Caco-2 (cell line): ENCODE measurements at regions not wholly inside any gene's neighbourhood (a gene's known extent, or its start where the extent isn't known, plus 50 kb on each side); places are given as distances from the start of the nearest gene placed in this dataset.

Experiments used
- BruUV-seq: library from RNA; stranded (reverse); fragments of 400-500 nt; replicated peaks from 2 replicates; lab custom pipeline; 2021; lab: Mats Ljungman, UMichigan
- CTCF ChIA-PET: fragments of 300-600 bp; sonication (Branson Sonifier 250); formaldehyde crosslinking; loops from one replicate; lab custom pipeline; 2022; ENCODE audit warnings: antibody characterized with exemption; lab: Charles Lee
- POLR2A ChIA-PET: fragments of 300-600 bp; sonication (Branson Sonifier 250); formaldehyde crosslinking; loops from one replicate; lab custom pipeline; 2022; ENCODE audit warnings: antibody characterized with exemption; lab: Charles Lee
- DNase-seq, 2 experiments: peaks; one replicate each; pipeline versions ENCODE4 v3.0.0 to v3.0.0-alpha.2; 2020 to 2022
- H3K27me3 ChIP-seq: replicated peaks from 2 replicates; pipeline ENCODE4 v1.6.0; 2011; ENCODE audit warnings: low read length; ENCODE audit not compliant: control insufficient read depth, insufficient read depth
- H3K36me3 ChIP-seq: 2 replicates; pipeline ENCODE4 v1.5.1; 2011; ENCODE audit warnings: low read length; ENCODE audit not compliant: control insufficient read depth, insufficient read depth
- H3K4me1 ChIP-seq: fragments of 250-450 bp; sonication (Bioruptor Pico); 2 replicates; pipeline ENCODE4 v1.5.1; 2020; ENCODE audit warnings: mild to moderate bottlenecking
- H3K4me3 ChIP-seq: 2 replicates; pipeline ENCODE4 v1.5.1; 2011; ENCODE audit warnings: low read depth, mild to moderate bottlenecking, control low read depth, low read length
- H3K9me3 ChIP-seq: fragments of 250-450 bp; sonication (Bioruptor Pico); 2 replicates; pipeline ENCODE4 v1.5.1; 2020; ENCODE audit warnings: mild to moderate bottlenecking, moderate library complexity
- H3K27ac Mint-ChIP-seq: one replicate; pipeline ENCODE4 v1.8.0; 2022; ENCODE audit warnings: mixed read lengths; ENCODE audit not compliant: unreplicated experiment
- H3K27me3 Mint-ChIP-seq: one replicate; pipeline ENCODE4 v1.8.0; 2022; ENCODE audit warnings: mixed read lengths; ENCODE audit not compliant: insufficient read depth, unreplicated experiment
- H3K36me3 Mint-ChIP-seq: one replicate; pipeline ENCODE4 v1.8.0; 2022; ENCODE audit warnings: mild to moderate bottlenecking, mixed read lengths; ENCODE audit not compliant: insufficient read depth, unreplicated experiment
- H3K4me1 Mint-ChIP-seq: one replicate; pipeline ENCODE4 v1.8.0; 2022; ENCODE audit warnings: low read depth, mixed read lengths; ENCODE audit not compliant: unreplicated experiment
- H3K4me3 Mint-ChIP-seq: one replicate; pipeline ENCODE4 v1.8.0; 2022; ENCODE audit warnings: mild to moderate bottlenecking, moderate library complexity, mixed read lengths; ENCODE audit not compliant: unreplicated experiment
- H3K9me3 Mint-ChIP-seq: one replicate; pipeline ENCODE4 v1.8.0; 2022; ENCODE audit warnings: mixed read lengths; ENCODE audit not compliant: unreplicated experiment
- intact Hi-C: fragments of 100-400 bp; cut with micrococcal nuclease; formaldehyde crosslinking; loops from one replicate; pipeline ENCODE4 v1.10.0; 2022; ENCODE audit not compliant: unreplicated experiment
- TF ChIP-seq, protein P1 (sequence below), 2 experiments: fragments of 200-600 bp in 1 of 2; IDR thresholded peaks; 1 replicate in 1 of 2; 2 replicates in 1 of 2; pipeline versions ENCODE4 v1.5.1 to v1.8.0; 2011 to 2022; ENCODE audit warnings: antibody characterized with exemption in 1 of 2, control low read depth in 1 of 2, inconsistent platforms in 1 of 2, low read depth in 1 of 2, low read length in 1 of 2, mild to moderate bottlenecking in 1 of 2, moderate library complexity in 1 of 2; ENCODE audit not compliant: insufficient read depth in 1 of 2, severe bottlenecking in 1 of 2, unreplicated experiment in 1 of 2

DNA sequence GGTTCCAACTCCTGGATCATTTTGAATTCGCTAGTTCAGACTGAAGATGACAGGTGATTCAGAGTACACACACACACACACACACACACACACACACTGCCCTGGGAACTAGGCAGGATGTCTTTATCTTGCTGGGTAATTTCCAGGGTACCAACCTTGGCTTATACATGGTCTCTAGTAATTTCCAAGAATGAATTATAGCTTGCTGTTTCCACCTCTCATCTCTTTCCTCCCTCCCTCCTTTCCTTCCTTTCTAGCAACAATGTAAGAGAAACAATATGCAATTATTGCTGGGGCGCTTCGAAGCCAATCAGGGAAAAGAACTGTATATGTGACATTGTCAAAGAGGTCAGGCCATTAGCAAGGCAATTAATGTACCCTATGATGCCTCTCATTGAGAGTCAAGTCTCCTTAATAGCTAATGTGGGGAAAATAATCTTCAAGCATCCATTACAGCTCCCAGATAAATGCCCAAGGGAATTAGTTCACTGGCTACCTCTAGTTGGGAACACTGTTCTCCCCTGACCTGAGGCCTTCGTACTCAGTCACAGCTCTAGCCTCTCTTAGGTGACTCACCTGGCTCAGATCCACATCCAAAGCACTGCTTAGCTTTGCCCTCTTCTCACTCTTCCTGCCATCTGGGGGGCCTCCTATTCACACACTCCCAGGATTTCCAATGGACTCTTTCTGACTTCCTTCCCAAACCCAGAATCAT, 311.5 kb downstream of the PPP1R2C start:
- Histone ChIP-seq H3K4me3 (no peak overlapping the region), H3K27me3 (no peaks in the 10 kb centered on the region), H3K4me1 (no peaks in the 10 kb centered on the region), H3K9me3 (no peaks in the 10 kb centered on the region), H3K36me3 (no peaks in the 10 kb centered on the region)
- TF ChIP-seq, protein P1, sequence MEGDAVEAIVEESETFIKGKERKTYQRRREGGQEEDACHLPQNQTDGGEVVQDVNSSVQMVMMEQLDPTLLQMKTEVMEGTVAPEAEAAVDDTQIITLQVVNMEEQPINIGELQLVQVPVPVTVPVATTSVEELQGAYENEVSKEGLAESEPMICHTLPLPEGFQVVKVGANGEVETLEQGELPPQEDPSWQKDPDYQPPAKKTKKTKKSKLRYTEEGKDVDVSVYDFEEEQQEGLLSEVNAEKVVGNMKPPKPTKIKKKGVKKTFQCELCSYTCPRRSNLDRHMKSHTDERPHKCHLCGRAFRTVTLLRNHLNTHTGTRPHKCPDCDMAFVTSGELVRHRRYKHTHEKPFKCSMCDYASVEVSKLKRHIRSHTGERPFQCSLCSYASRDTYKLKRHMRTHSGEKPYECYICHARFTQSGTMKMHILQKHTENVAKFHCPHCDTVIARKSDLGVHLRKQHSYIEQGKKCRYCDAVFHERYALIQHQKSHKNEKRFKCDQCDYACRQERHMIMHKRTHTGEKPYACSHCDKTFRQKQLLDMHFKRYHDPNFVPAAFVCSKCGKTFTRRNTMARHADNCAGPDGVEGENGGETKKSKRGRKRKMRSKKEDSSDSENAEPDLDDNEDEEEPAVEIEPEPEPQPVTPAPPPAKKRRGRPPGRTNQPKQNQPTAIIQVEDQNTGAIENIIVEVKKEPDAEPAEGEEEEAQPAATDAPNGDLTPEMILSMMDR (IDR thresholded peaks at IDR 0.05; ENCODE audit: insufficient read depth in 1 of 2, low read depth in 1 of 2, low read length in 1 of 2, severe bottlenecking in 1 of 2, unreplicated experiment in 1 of 2): no peak
- intact Hi-C loops: no loop called here
- H3K4me1 Mint-ChIP-seq: no peaks in the 10 kb centered on the region
- POLR2A ChIA-PET: no interaction called here
- H3K36me3 Mint-ChIP-seq: no peaks in the 10 kb centered on the region
- CTCF ChIA-PET: no interaction called here
- peaks cover 11% of the 10 kb centered on the region for H3K9me3 Mint-ChIP-seq
- peaks cover 7% of the 10 kb centered on the region for H3K27me3 Mint-ChIP-seq
- no peak overlapping the region for H3K4me3 Mint-ChIP-seq
- no TSS peak for BruUV-seq
- H3K27ac Mint-ChIP-seq: no peak overlapping the region
- no peak for DNase-seq

DNA sequence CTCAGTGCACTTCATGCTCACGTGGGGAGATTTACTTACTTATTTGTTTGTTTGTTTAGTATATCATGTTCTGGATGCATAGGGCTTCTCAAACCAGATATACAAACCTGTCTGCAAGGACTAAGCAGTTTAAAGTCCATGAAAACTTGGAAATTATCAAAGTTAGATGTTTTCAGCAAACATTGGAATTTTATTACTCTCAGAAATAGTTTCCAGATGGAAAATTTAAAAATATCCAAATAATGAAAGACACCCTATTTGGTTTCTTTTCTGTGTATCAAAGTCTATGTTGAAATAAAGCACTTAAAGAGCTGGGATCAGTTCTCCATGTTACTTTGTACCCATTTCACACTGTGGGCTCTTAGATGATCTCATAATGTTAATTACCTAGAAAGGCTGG, 312.1 kb downstream of the PPP1R2C start:
- Mint-ChIP-seq H3K27me3 (peaks cover 7% of the 10 kb centered on the region), H3K36me3 (no peaks in the 10 kb centered on the region), H3K27ac (no peak overlapping the region), H3K4me3 (no peak overlapping the region), H3K4me1 (no peaks in the 10 kb centered on the region), H3K9me3 (peaks cover 11% of the 10 kb centered on the region)
- H3K9me3 ChIP-seq: no peaks in the 10 kb centered on the region
- POLR2A ChIA-PET: no interaction called here
- DNase-seq: no peak
- TF ChIP-seq, protein P1 (IDR thresholded peaks at IDR 0.05; ENCODE audit: insufficient read depth in 1 of 2, low read depth in 1 of 2, low read length in 1 of 2, severe bottlenecking in 1 of 2, unreplicated experiment in 1 of 2): no peak
- CTCF ChIA-PET: no interaction called here
- no TSS peak for BruUV-seq
- H3K4me1 ChIP-seq: no peaks in the 10 kb centered on the region
- H3K4me3 ChIP-seq: no peak overlapping the region
- no peaks in the 10 kb centered on the region for H3K27me3 ChIP-seq
- intact Hi-C loops: no loop called here
- H3K36me3 ChIP-seq: no peaks in the 10 kb centered on the region

DNA sequence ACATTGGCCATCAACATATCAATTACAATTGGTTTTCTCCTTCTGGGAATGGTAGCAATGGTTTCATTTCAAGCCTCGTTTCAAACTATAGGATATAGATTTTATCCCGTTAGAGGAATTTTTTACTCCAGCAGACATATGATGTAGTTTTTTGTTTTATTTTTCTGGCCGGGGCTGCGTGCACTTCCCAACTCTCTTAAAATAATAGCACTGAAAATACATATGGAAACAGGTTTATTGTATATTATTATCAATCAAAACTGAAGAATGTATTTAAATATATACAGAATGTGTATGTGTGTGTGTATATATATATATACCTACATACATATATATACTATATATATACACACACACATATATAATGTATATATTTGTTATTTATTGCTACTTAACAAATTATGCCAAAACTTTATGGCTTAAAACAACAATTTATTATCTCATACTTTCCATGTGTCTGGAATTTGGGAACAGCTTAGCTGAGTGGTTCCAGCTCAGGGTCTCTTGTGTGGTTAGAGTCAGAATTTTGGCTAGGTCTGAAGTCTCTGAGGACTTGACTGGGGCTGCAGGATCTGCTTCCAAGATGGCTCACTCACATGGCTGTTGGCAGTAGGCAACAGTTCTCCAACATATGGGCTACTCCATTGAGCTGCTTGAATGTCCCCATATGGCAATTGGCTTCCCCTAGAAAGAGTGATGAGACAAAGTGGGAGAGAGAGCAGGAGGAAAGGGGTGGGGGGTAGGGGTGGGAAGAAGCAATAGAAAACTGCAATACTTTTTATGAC, 314.1 kb downstream of the PPP1R2C start:
- CTCF ChIA-PET: no interaction called here
- DNase-seq: no peak
- no TSS peak for BruUV-seq
- no peak overlapping the region for H3K27ac Mint-ChIP-seq
- no peaks in the 10 kb centered on the region for H3K36me3 ChIP-seq
- TF ChIP-seq, protein P1 (IDR thresholded peaks at IDR 0.05; ENCODE audit: insufficient read depth in 1 of 2, low read depth in 1 of 2, low read length in 1 of 2, severe bottlenecking in 1 of 2, unreplicated experiment in 1 of 2): no peak
- H3K9me3 Mint-ChIP-seq: peaks cover 11% of the 10 kb centered on the region
- intact Hi-C loops: no loop called here
- no peaks in the 10 kb centered on the region; the same call in 1 of the 2 replicates for H3K4me1 ChIP-seq
- no peaks in the 10 kb centered on the region for H3K36me3 Mint-ChIP-seq
- no peak overlapping the region for H3K4me3 ChIP-seq
- no peaks in the 10 kb centered on the region for H3K4me1 Mint-ChIP-seq
- H3K27me3 Mint-ChIP-seq: peaks cover 7% of the 10 kb centered on the region
- POLR2A ChIA-PET: no interaction called here
- no peaks in the 10 kb centered on the region for H3K9me3 ChIP-seq
- H3K27me3 ChIP-seq: no peaks in the 10 kb centered on the region
- no peak overlapping the region for H3K4me3 Mint-ChIP-seq
